ENCODE measurements at regions not wholly inside any gene's neighbourhood (a gene's known extent, or its start where the extent isn't known, plus 50 kb on each side); places are given as distances from the start of the nearest gene placed in this dataset.

- FAIRE-seq, result no peak
Measured at GRCh38 chr17:77435272-77436057, 294.7 kb downstream of the SEC14L1 start.

- no peak for FAIRE-seq
Measured at GRCh38 chr17:77436058-77436442, 295.3 kb downstream of the SEC14L1 start.

GRCh38 chr17:77436481-77436880 is 295.7 kb downstream of the SEC14L1 start:
- FAIRE-seq, result no peak

- no peak for FAIRE-seq
Measured at GRCh38 chr17:77437017-77437416, 296.2 kb downstream of the SEC14L1 start.

GRCh38 chr17:77437747-77438146 is 297.0 kb downstream of the SEC14L1 start:
- FAIRE-seq, result no peak

- no peak for FAIRE-seq
Measured at GRCh38 chr17:77438241-77439188, 297.7 kb downstream of the SEC14L1 start.

- no peak for FAIRE-seq
Measured at GRCh38 chr17:77439189-77440018, 298.6 kb downstream of the SEC14L1 start.

GRCh38 chr17:77440560-77440981 is 299.8 kb downstream of the SEC14L1 start:
- FAIRE-seq, result no peak

GRCh38 chr17:77441130-77441920 is 300.6 kb downstream of the SEC14L1 start:
- FAIRE-seq, result no peak

- FAIRE-seq, result no peak
Measured at GRCh38 chr17:77441940-77442339, 301.2 kb downstream of the SEC14L1 start.

GRCh38 chr17:77442976-77443747 is 302.4 kb downstream of the SEC14L1 start:
- no peak for FAIRE-seq

GRCh38 chr17:77443748-77444260 is 303.0 kb downstream of the SEC14L1 start:
- FAIRE-seq, result no peak

GRCh38 chr17:77444628-77444983 is 303.8 kb downstream of the SEC14L1 start:
- FAIRE-seq, result no peak

GRCh38 chr17:77444984-77445759 is 304.4 kb downstream of the SEC14L1 start:
- no peak for FAIRE-seq

GRCh38 chr17:77445760-77446532 is 305.2 kb downstream of the SEC14L1 start:
- FAIRE-seq, result no peak

- FAIRE-seq, result no peak
Measured at GRCh38 chr17:77446940-77447634, 306.3 kb downstream of the SEC14L1 start.

- no peak for FAIRE-seq
Measured at GRCh38 chr17:77449373-77449907, 308.7 kb downstream of the SEC14L1 start.

Data from colon (tissue), 2 donors.